IMR-90 (cell line): ENCODE measurements at regions not wholly inside any gene's neighbourhood (a gene's known extent, or its start where the extent isn't known, plus 50 kb on each side); places are given as distances from the start of the nearest gene placed in this dataset.

Source experiments
- ATAC-seq: fragments of 200-7000 bp; cut with Tn5 transposase; 2 replicates; pipeline ENCODE4 v1.9.1; 2020; ENCODE audit warnings: low read depth, mild to moderate bottlenecking, moderate library complexity
- BruUV-seq: library from RNA; stranded (reverse); fragments of 400-500 nt; replicated peaks from 2 replicates; lab custom pipeline; 2021; lab: Mats Ljungman, UMichigan
- CTCF ChIA-PET: fragments of 300-600 bp; formaldehyde crosslinking; extraction: SDS; loops from one replicate; lab custom pipeline; 2021; ENCODE audit warnings: antibody characterized with exemption; lab: Yijun Ruan, JAX
- POLR2A ChIA-PET: fragments of 300-600 bp; sonication (Branson Sonifier 250); formaldehyde crosslinking; loops from one replicate; lab custom pipeline; 2022; ENCODE audit warnings: antibody characterized with exemption; ENCODE audit not compliant: unreplicated experiment; lab: Charles Lee
- DNase-seq: peaks from one replicate; pipeline ENCODE4 v3.0.0; 2013
- H2AFZ ChIP-seq: replicated peaks from 2 replicates; pipeline ENCODE3; 2013; ENCODE audit warnings: low read length, mild to moderate bottlenecking; ENCODE audit not compliant: poor library complexity
- H2AK5ac ChIP-seq: 2 replicates; pipeline ENCODE4 v1.6.1; 2013; ENCODE audit warnings: low read depth, low read length, inconsistent platforms
- H2AK9ac ChIP-seq: replicated peaks from 2 replicates; pipeline ENCODE3; 2013; ENCODE audit warnings: mild to moderate bottlenecking, low read depth, low read length, moderate library complexity; ENCODE audit not compliant: poor library complexity
- H2BK120ac ChIP-seq: 2 replicates; pipeline ENCODE4 v1.6.1; 2013; ENCODE audit warnings: low read depth, low read length, inconsistent platforms
- H2BK15ac ChIP-seq: 3 replicates; pipeline ENCODE4 v1.6.1; 2013; ENCODE audit warnings: low read depth, low read length, inconsistent platforms
- H2BK20ac ChIP-seq: 2 replicates; pipeline ENCODE4 v1.6.1; 2013; ENCODE audit warnings: low read depth, mild to moderate bottlenecking, inconsistent platforms, low read length, moderate library complexity
- H2BK5ac ChIP-seq: 2 replicates; pipeline ENCODE4 v1.6.1; 2013; ENCODE audit warnings: mild to moderate bottlenecking, low read depth, low read length, inconsistent platforms; ENCODE audit not compliant: poor library complexity, severe bottlenecking
- H3K14ac ChIP-seq: replicated peaks from 2 replicates; pipeline ENCODE4 v1.6.1; 2013; ENCODE audit warnings: low read depth, low read length, inconsistent platforms
- H3K18ac ChIP-seq: 2 replicates; pipeline ENCODE4 v1.6.1; 2013; ENCODE audit warnings: low read depth, low read length, control low read depth
- H3K23ac ChIP-seq: 2 replicates; pipeline ENCODE4 v1.6.1; 2013; ENCODE audit warnings: low read depth, low read length, inconsistent platforms
- H3K27ac ChIP-seq: 2 replicates; pipeline ENCODE4 v1.5.1; 2013; ENCODE audit warnings: mild to moderate bottlenecking, control low read depth, low read length; ENCODE audit not compliant: insufficient read depth
- H3K27me3 ChIP-seq: 2 replicates; pipeline ENCODE4 v1.6.1; 2013; ENCODE audit warnings: low read length; ENCODE audit not compliant: control insufficient read depth, insufficient read depth
- H3K36me3 ChIP-seq: 2 replicates; pipeline ENCODE4 v1.6.1; 2013; ENCODE audit warnings: low read length, mixed read lengths; ENCODE audit not compliant: control insufficient read depth, insufficient read depth
- H3K4ac ChIP-seq: 2 replicates; pipeline ENCODE4 v1.6.1; 2013; ENCODE audit warnings: low read depth, low read length, inconsistent platforms
- H3K4me1 ChIP-seq: 2 replicates; pipeline ENCODE4 v1.6.1; 2013; ENCODE audit warnings: low read length, mixed read lengths; ENCODE audit not compliant: control insufficient read depth, insufficient read depth
- H3K4me2 ChIP-seq: 2 replicates; pipeline ENCODE4 v1.6.1; 2013; ENCODE audit warnings: low read depth, mild to moderate bottlenecking, control low read depth, low read length, moderate library complexity
- H3K4me3 ChIP-seq: 2 replicates; pipeline ENCODE4 v1.5.1; 2013; ENCODE audit warnings: low read depth, mild to moderate bottlenecking, control low read depth, low read length, moderate library complexity; ENCODE audit not compliant: insufficient read depth
- H3K56ac ChIP-seq: 2 replicates; pipeline ENCODE4 v1.6.1; 2013; ENCODE audit warnings: low read length, inconsistent platforms; ENCODE audit not compliant: insufficient read depth; ENCODE audit errors: extremely low read depth
- H3K79me1 ChIP-seq, 2 experiments: 2 replicates each; pipeline ENCODE4 v1.6.1; 2013; ENCODE audit warnings: low read length in 2 of 2, inconsistent platforms in 1 of 2, low read depth in 1 of 2
- H3K9ac ChIP-seq: 2 replicates; pipeline ENCODE4 v1.6.1; 2013; ENCODE audit warnings: low read depth, low read length, control low read depth
- H3K9me1 ChIP-seq: 2 replicates; pipeline ENCODE4 v1.6.1; 2013; ENCODE audit warnings: low read length, inconsistent platforms; ENCODE audit not compliant: insufficient read depth
- H3K9me3 ChIP-seq: 2 replicates; pipeline ENCODE4 v1.6.1; 2013; ENCODE audit warnings: low read length; ENCODE audit not compliant: control insufficient read depth, insufficient read depth
- H4K20me1 ChIP-seq: 2 replicates; pipeline ENCODE4 v1.6.1; 2013; ENCODE audit warnings: low read length, inconsistent platforms; ENCODE audit not compliant: insufficient read depth
- H4K5ac ChIP-seq: 2 replicates; pipeline ENCODE4 v1.6.1; 2013; ENCODE audit warnings: mild to moderate bottlenecking, low read depth, low read length, control low read depth
- H4K8ac ChIP-seq, 2 experiments: 2 replicates each; pipeline ENCODE4 v1.6.1; 2013; ENCODE audit warnings: low read depth in 2 of 2, low read length in 2 of 2, control low read depth in 1 of 2, inconsistent platforms in 1 of 2
- H4K91ac ChIP-seq: 2 replicates; pipeline ENCODE4 v1.6.1; 2013; ENCODE audit warnings: low read depth, low read length, inconsistent platforms; ENCODE audit not compliant: insufficient read depth
- WGBS, 2 experiments: methylation state at CpG; one replicate each; pipeline versions ENCODE4 v1.1.5 to v1.1.7; 2013; ENCODE audit warnings: missing lambda C conversion rate in 2 of 2; ENCODE audit not compliant: insufficient read length in 1 of 2; ENCODE audit errors: extremely low coverage in 2 of 2; 5-methylcytosine and 5-hydroxymethylcytosine counted together
- dilution Hi-C: fragments of 300-500 bp; cut with HindIII; formaldehyde crosslinking; loops from one replicate; pipeline ENCODE4 v1.14.3; 2018; ENCODE audit warnings: low sequenced_read_pairs; ENCODE audit not compliant: unreplicated experiment
- in situ Hi-C: fragments of 300-500 bp; cut with MboI; formaldehyde crosslinking; loops from 3 replicates; pipeline ENCODE4 v1.14.3; 2019; ENCODE audit warnings: low sequenced_read_pairs, inconsistent platforms, mixed read lengths
- intact Hi-C: fragments of 100-400 bp; cut with micrococcal nuclease; formaldehyde crosslinking; loops from 2 replicates; pipeline ENCODE4 v1.10.0; 2022
- TF ChIP-seq, protein P1 (sequence below): fragments of 150-350 bp; IDR thresholded peaks from 2 replicates; pipeline ENCODE4 v1.6.1; 2017; ENCODE audit warnings: mild to moderate bottlenecking, antibody characterized with exemption, low read length, low read depth

DNA sequence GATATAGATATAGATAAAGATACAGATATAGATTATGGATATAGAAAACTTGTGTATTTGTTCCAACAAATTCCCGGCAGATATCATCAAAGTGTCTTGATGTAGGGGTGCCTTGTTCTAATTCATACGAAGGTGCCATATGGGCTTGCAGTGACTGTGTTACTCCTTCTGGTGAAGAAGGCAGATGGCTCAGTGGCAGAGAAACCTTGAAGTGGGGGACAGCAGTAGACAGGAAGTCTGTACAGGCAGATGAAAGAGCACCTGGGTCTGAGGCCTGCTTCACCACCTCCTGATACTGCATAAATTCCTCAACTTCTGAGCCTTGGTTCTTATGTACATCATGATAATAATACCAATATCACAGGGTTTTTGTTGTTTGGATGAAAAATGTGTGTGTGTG, 179.5 kb upstream of the GATB start:
- WGBS, 2 experiments: no CpG with 5 or more reads among the region's 2 CpGs
- ATAC-seq: no peak
- in situ Hi-C loops: no loop called here

More for the DNA sequence above, 179.5 kb upstream of the GATB start:
- no peak overlapping the region for H2AFZ ChIP-seq
- CTCF ChIA-PET: no interaction called here
- no peak overlapping the region for H2BK120ac ChIP-seq
- H3K23ac ChIP-seq: no peak overlapping the region
- H3K9me1 ChIP-seq: no peaks in the 10 kb centered on the region
- no peak overlapping the region for H4K8ac ChIP-seq
- dilution Hi-C loops (no loop called here), intact Hi-C loops (no loop called here)
- H3K79me1 ChIP-seq: no peaks in the 10 kb centered on the region
- H2AK9ac ChIP-seq: no peak overlapping the region
- DNase-seq: no peak
- no TSS peak for BruUV-seq
- no peak overlapping the region for H3K18ac ChIP-seq
- H3K4ac ChIP-seq: no peak overlapping the region
- no peak overlapping the region for H4K91ac ChIP-seq
- H3K27me3 ChIP-seq: peaks cover 7% of the 10 kb centered on the region; the same call in 1 of the 2 replicates
- H3K4me3 ChIP-seq: no peak overlapping the region
- no peak overlapping the region for H2BK5ac ChIP-seq
- no peaks in the 10 kb centered on the region for H4K20me1 ChIP-seq
- H3K27ac ChIP-seq: no peak overlapping the region
- H3K36me3 ChIP-seq: no peaks in the 10 kb centered on the region
- POLR2A ChIA-PET: no interaction called here
- H3K14ac ChIP-seq: no peak overlapping the region
- H3K4me1 ChIP-seq: no peaks in the 10 kb centered on the region
- H3K4me2 ChIP-seq: no peak overlapping the region
- no peak overlapping the region for H2BK15ac ChIP-seq
- no peaks in the 10 kb centered on the region for H3K9me3 ChIP-seq
- H3K56ac ChIP-seq: no peak overlapping the region
- H3K9ac ChIP-seq: no peak overlapping the region
- no peak overlapping the region for H4K5ac ChIP-seq
- no peak overlapping the region for H2BK20ac ChIP-seq
- TF ChIP-seq, protein P1, sequence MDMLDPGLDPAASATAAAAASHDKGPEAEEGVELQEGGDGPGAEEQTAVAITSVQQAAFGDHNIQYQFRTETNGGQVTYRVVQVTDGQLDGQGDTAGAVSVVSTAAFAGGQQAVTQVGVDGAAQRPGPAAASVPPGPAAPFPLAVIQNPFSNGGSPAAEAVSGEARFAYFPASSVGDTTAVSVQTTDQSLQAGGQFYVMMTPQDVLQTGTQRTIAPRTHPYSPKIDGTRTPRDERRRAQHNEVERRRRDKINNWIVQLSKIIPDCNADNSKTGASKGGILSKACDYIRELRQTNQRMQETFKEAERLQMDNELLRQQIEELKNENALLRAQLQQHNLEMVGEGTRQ: no peak
- no peak overlapping the region for H2AK5ac ChIP-seq
